DND-41 (cell line): ENCODE measurements at regions not wholly inside any gene's neighbourhood (a gene's known extent, or its start where the extent isn't known, plus 50 kb on each side); places are given as distances from the start of the nearest gene placed in this dataset.

ENCODE experiments used
- ATAC-seq: fragments of 200-7000 bp; cut with Tn5 transposase; 3 replicates; pipeline ENCODE4 v1.9.1; 2021; ENCODE audit warnings: low read depth; ENCODE audit not compliant: insufficient read depth
- DNase-seq: peaks from one replicate; pipeline ENCODE4 v3.0.0-alpha.2; 2020
- H2AFZ ChIP-seq: 2 replicates; pipeline ENCODE4 v1.6.0; 2012; ENCODE audit warnings: low read depth, low read length
- H3K27ac ChIP-seq: 2 replicates; pipeline ENCODE4 v1.5.1; 2012; ENCODE audit warnings: low read length, inconsistent platforms
- H3K27me3 ChIP-seq: fragments of 200-600 bp; sonication (generic); 2 replicates; pipeline ENCODE4 v1.6.0; 2012; ENCODE audit warnings: low read length, mild to moderate bottlenecking, inconsistent platforms; ENCODE audit not compliant: insufficient read depth, poor library complexity
- H3K36me3 ChIP-seq: 2 replicates; pipeline ENCODE4 v1.5.1; 2012; ENCODE audit warnings: low read length, inconsistent platforms; ENCODE audit not compliant: insufficient read depth
- H3K4me1 ChIP-seq: 2 replicates; pipeline ENCODE4 v1.5.1; 2012; ENCODE audit warnings: mild to moderate bottlenecking, low read length; ENCODE audit not compliant: insufficient read depth
- H3K4me2 ChIP-seq: 2 replicates; pipeline ENCODE4 v1.6.0; 2012; ENCODE audit warnings: mild to moderate bottlenecking, moderate library complexity, low read length, inconsistent platforms; ENCODE audit not compliant: insufficient read depth
- H3K4me3 ChIP-seq, 2 experiments: fragments of 200-600 bp in 1 of 2; shearing (Covaris generic) in 1 of 2; 2 replicates each; pipeline ENCODE4 v1.5.1; 2012 to 2016; ENCODE audit warnings: inconsistent platforms in 2 of 2, low read length in 2 of 2, mild to moderate bottlenecking in 2 of 2, low read depth in 1 of 2, moderate library complexity in 1 of 2
- H3K79me2 ChIP-seq: 2 replicates; pipeline ENCODE4 v1.6.0; 2012; ENCODE audit warnings: low read length, inconsistent platforms; ENCODE audit not compliant: insufficient read depth
- H3K9ac ChIP-seq: 2 replicates; pipeline ENCODE4 v1.6.0; 2012; ENCODE audit warnings: low read depth, mild to moderate bottlenecking, inconsistent platforms, low read length, moderate library complexity
- H3K9me3 ChIP-seq: 2 replicates; pipeline ENCODE4 v1.5.1; 2012; ENCODE audit warnings: low read length, moderate library complexity, mild to moderate bottlenecking, inconsistent platforms; ENCODE audit not compliant: insufficient read depth, severe bottlenecking
- H4K20me1 ChIP-seq: 2 replicates; pipeline ENCODE4 v1.6.0; 2012; ENCODE audit warnings: low read length; ENCODE audit not compliant: insufficient read depth
- CTCF ChIP-seq: IDR thresholded peaks from 2 replicates; pipeline ENCODE4 v1.5.1; 2012; ENCODE audit warnings: borderline replicate concordance, low read length, moderate library complexity, mild to moderate bottlenecking; ENCODE audit not compliant: poor library complexity, severe bottlenecking; ENCODE audit errors: extremely low read depth
- EZH2 ChIP-seq: IDR thresholded peaks from 3 replicates; pipeline ENCODE4 v1.6.1; 2012; ENCODE audit warnings: borderline replicate concordance, low read depth, mild to moderate bottlenecking, moderate library complexity, low read length, inconsistent platforms; ENCODE audit not compliant: severe bottlenecking

- Histone ChIP-seq H2AFZ (no peak overlapping the region), H3K79me2 (no peaks in the 10 kb centered on the region), H3K4me3 (no peak overlapping the region), H3K9me3 (no peaks in the 10 kb centered on the region), H4K20me1 (no peaks in the 10 kb centered on the region), H3K4me2 (no peak overlapping the region), H3K9ac (no peak overlapping the region), H3K27me3 (no peaks in the 10 kb centered on the region), H3K27ac (no peak overlapping the region), H3K4me1 (no peaks in the 10 kb centered on the region), H3K36me3 (no peaks in the 10 kb centered on the region)
- ATAC-seq = no peak
- TF ChIP-seq CTCF (no peak), EZH2 (no peak)
- DNase-seq = no peak
These were observed 482.2 kb upstream of the ADAMTS9 start for GRCh38 chr3:65169961-65170360.

GRCh38 chr3:65168547-65168946 lies 480.7 kb upstream of the ADAMTS9 start:
- no peak overlapping the region for H3K27ac ChIP-seq
- H3K4me2 ChIP-seq = no peak overlapping the region
- TF ChIP-seq CTCF (no peak), EZH2 (no peak)
- H3K9me3 ChIP-seq = no peaks in the 10 kb centered on the region
- H2AFZ ChIP-seq = no peak overlapping the region
- no peaks in the 10 kb centered on the region for H3K36me3 ChIP-seq
- H3K79me2 ChIP-seq = no peaks in the 10 kb centered on the region
- DNase-seq (no peak), ATAC-seq (no peak)
- no peaks in the 10 kb centered on the region for H3K4me1 ChIP-seq
- no peaks in the 10 kb centered on the region for H3K27me3 ChIP-seq
- H3K4me3 ChIP-seq = no peak overlapping the region
- no peaks in the 10 kb centered on the region for H4K20me1 ChIP-seq
- H3K9ac ChIP-seq = no peak overlapping the region

GRCh38 chr3:65166531-65166930 lies 478.7 kb upstream of the ADAMTS9 start:
- Histone ChIP-seq H3K4me2 (no peak overlapping the region), H3K9me3 (no peaks in the 10 kb centered on the region), H2AFZ (no peak overlapping the region), H3K79me2 (no peaks in the 10 kb centered on the region), H3K4me3 (no peak overlapping the region), H3K4me1 (no peaks in the 10 kb centered on the region), H3K9ac (no peak overlapping the region), H3K27ac (no peak overlapping the region), H4K20me1 (no peaks in the 10 kb centered on the region), H3K27me3 (no peaks in the 10 kb centered on the region), H3K36me3 (no peaks in the 10 kb centered on the region)
- ATAC-seq (no peak), DNase-seq (no peak)
- TF ChIP-seq CTCF = no peak
- TF ChIP-seq EZH2 = no peak

GRCh38 chr3:65158023-65158422 lies 470.2 kb upstream of the ADAMTS9 start:
- TF ChIP-seq CTCF (no peak), EZH2 (no peak)
- Histone ChIP-seq H3K36me3 (no peaks in the 10 kb centered on the region), H3K9me3 (no peaks in the 10 kb centered on the region), H3K4me1 (no peaks in the 10 kb centered on the region), H2AFZ (no peak overlapping the region), H3K4me3 (no peak overlapping the region), H3K4me2 (no peak overlapping the region), H3K27me3 (no peaks in the 10 kb centered on the region), H3K27ac (no peak overlapping the region), H4K20me1 (no peaks in the 10 kb centered on the region), H3K79me2 (no peaks in the 10 kb centered on the region), H3K9ac (no peak overlapping the region)
- DNase-seq (no peak), ATAC-seq (no peak)
